Spleen (tissue), 7 donors: ENCODE measurements at regions not wholly inside any gene's neighbourhood (a gene's known extent, or its start where the extent isn't known, plus 50 kb on each side); places are given as distances from the start of the nearest gene placed in this dataset.

ENCODE experiments used
- CTCF ChIP-seq, 11 experiments: fragments of 200-600 bp in 7 of 11; fragments of 450-650 bp in 4 of 11; sonication (generic) in 4 of 11; IDR thresholded peaks in 8 of 11; conservative IDR thresholded peaks in 3 of 11; 1 replicate in 7 of 11; 2 replicates in 4 of 11; pipeline versions ENCODE4 v1.4.0 to v1.8.0; 2016 to 2021; ENCODE audit warnings: antibody characterized with exemption in 11 of 11, inconsistent platforms in 4 of 11, mild to moderate bottlenecking in 1 of 11
- POLR2A ChIP-seq, 3 donors: fragments of 450-650 bp; IDR thresholded peaks; one replicate each; pipeline ENCODE4 v1.5.1; 2017; ENCODE audit warnings: antibody characterized with exemption in 3 of 3, mild to moderate bottlenecking in 1 of 3
- donor health status: DM: no; HTN: no; CAD: no; lungs with moderate emphysema.
- donor health status: DM: no; HTN: no; CAD: no.
- donor health status: DM: no; HTN: no; CAD: no.

- TF ChIP-seq CTCF (IDR thresholded peaks at IDR 0.05 in 8 of 11, conservative IDR thresholded peaks at IDR 0.05 in 3 of 11) (no peak), POLR2A (IDR thresholded peaks at IDR 0.05) (no peak)
Measured at GRCh38 chrX:155747520-155747919, 133.6 kb upstream of the VAMP7 start.
